Astrocyte of the hippocampus (primary cell): ENCODE measurements at regions not wholly inside any gene's neighbourhood (a gene's known extent, or its start where the extent isn't known, plus 50 kb on each side); places are given as distances from the start of the nearest gene placed in this dataset.
A peak's percentile ranks its signal among the peaks of the same experiment; 100 is the strongest.
"Not testable (repeated sequence)": the region's sequence is repeated elsewhere in the genome, so short reads cannot be mapped to it uniquely, and the experiment has no call there.

Experiments used
- DNase-seq: peaks from one replicate; pipeline ENCODE4 v3.0.0; 2011; ENCODE audit warnings: low read depth, low spot score

- no peak for DNase-seq
These were observed 894.4 kb upstream of the B3GALT2 start for GRCh38 chr1:194080826-194081225.

- DNase-seq, result no peak
These were observed 892.4 kb upstream of the B3GALT2 start for GRCh38 chr1:194078765-194079164.

GRCh38 chr1:194076646-194077045 is 890.2 kb upstream of the B3GALT2 start:
- no peak for DNase-seq

- no peak for DNase-seq
These were observed 887.4 kb upstream of the B3GALT2 start for GRCh38 chr1:194073833-194074232.

GRCh38 chr1:194071205-194071604 is 884.8 kb upstream of the B3GALT2 start:
- DNase-seq, result no peak

GRCh38 chr1:194069831-194070218 is 883.4 kb upstream of the B3GALT2 start:
- no peak for DNase-seq

GRCh38 chr1:194069168-194069830 is 882.9 kb upstream of the B3GALT2 start:
- peak; percentile 43 for DNase-seq

- DNase-seq, result no peak
These were observed 882.2 kb upstream of the B3GALT2 start for GRCh38 chr1:194068446-194069167.

GRCh38 chr1:194067772-194068171 is 881.4 kb upstream of the B3GALT2 start:
- DNase-seq, result peak; percentile 39

- peak; percentile 50 for DNase-seq
These were observed 876.5 kb upstream of the B3GALT2 start for GRCh38 chr1:194062962-194063361.

- no peak for DNase-seq
These were observed 876.1 kb upstream of the B3GALT2 start for GRCh38 chr1:194062526-194062925.

- no peak for DNase-seq
These were observed 874.1 kb upstream of the B3GALT2 start for GRCh38 chr1:194060481-194060880.

- not testable (repeated sequence) for DNase-seq
These were observed 871.9 kb upstream of the B3GALT2 start for GRCh38 chr1:194058268-194058667.

GRCh38 chr1:194056169-194056568 is 869.8 kb upstream of the B3GALT2 start:
- DNase-seq, result peak; percentile 35

- DNase-seq, result peak; percentile 43
These were observed 869.1 kb upstream of the B3GALT2 start for GRCh38 chr1:194055536-194055935.

GRCh38 chr1:194052514-194053338 is 866.3 kb upstream of the B3GALT2 start:
- peak; percentile 2 for DNase-seq

GRCh38 chr1:194047921-194048320 is 861.5 kb upstream of the B3GALT2 start:
- DNase-seq, result no peak

- no peak for DNase-seq
These were observed 860.8 kb upstream of the B3GALT2 start for GRCh38 chr1:194047206-194047605.

- DNase-seq, result peak; percentile 14
These were observed 859.0 kb upstream of the B3GALT2 start for GRCh38 chr1:194045416-194045815.

- DNase-seq, result no peak
These were observed 858.5 kb upstream of the B3GALT2 start for GRCh38 chr1:194044892-194045291.

GRCh38 chr1:194043984-194044755 is 857.8 kb upstream of the B3GALT2 start:
- DNase-seq, result no peak

- no peak for DNase-seq
These were observed 856.3 kb upstream of the B3GALT2 start for GRCh38 chr1:194042736-194043135.
